ENCODE measurements at regions not wholly inside any gene's neighbourhood (a gene's known extent, or its start where the extent isn't known, plus 50 kb on each side); places are given as distances from the start of the nearest gene placed in this dataset.
A peak's percentile ranks its signal among the peaks of the same experiment; 100 is the strongest.

- Histone ChIP-seq H3K36me3 (ENCODE audit: control insufficient read depth in 1 of 2, insufficient read depth in 2 of 2, low read depth in 1 of 2, low read length in 2 of 2) (no peaks in the 10 kb centered on the region), H3K9me3 (ENCODE audit: control insufficient read depth, low read length) (no peaks in the 10 kb centered on the region), H3K4me3 (ENCODE audit: insufficient read depth in 1 of 2, low read depth in 1 of 2, low read length in 2 of 2) (no peak overlapping the region), H3K79me1 (replicated peaks; ENCODE audit: low read length, poor library complexity, severe bottlenecking) (no peaks in the 10 kb centered on the region), H3K14ac (ENCODE audit: low read length in 2 of 2) (no peak overlapping the region), H3K27ac (ENCODE audit: low read length, poor library complexity, severe bottlenecking) (no peak overlapping the region), H3K18ac (ENCODE audit: low read depth in 1 of 2, low read length in 2 of 2) (no peak overlapping the region), H3K23ac (ENCODE audit: low read length in 2 of 2) (no peak overlapping the region), H2BK15ac (ENCODE audit: low read depth, poor library complexity, severe bottlenecking) (no peak overlapping the region), H3K4me1 (ENCODE audit: control insufficient read depth, insufficient read depth, low read depth, low read length) (no peaks in the 10 kb centered on the region), H3K4me2 (ENCODE audit: low read length, poor library complexity, severe bottlenecking) (no peak overlapping the region), H3K9ac (ENCODE audit: low read length) (no peak overlapping the region), H2AK5ac (ENCODE audit: low read length, severe bottlenecking) (no peak overlapping the region), H2BK12ac (ENCODE audit: low read length in 2 of 2) (no peak overlapping the region), H4K91ac (ENCODE audit: low read length) (no peak overlapping the region), H2AFZ (ENCODE audit: low read depth, low read length) (no peak overlapping the region), H2BK120ac (ENCODE audit: low read depth, low read length) (no peak overlapping the region), H4K8ac (ENCODE audit: low read length) (no peak overlapping the region), H3K27me3 (ENCODE audit: control insufficient read depth in 1 of 2, insufficient read depth in 1 of 2, low read length in 2 of 2) (no peaks in the 10 kb centered on the region), H3K4ac (ENCODE audit: low read depth in 1 of 2, low read length in 2 of 2) (no peak overlapping the region), H2BK5ac (ENCODE audit: low read depth, low read length, poor library complexity, severe bottlenecking) (no peak overlapping the region)
- DNase-seq = no peak
These were observed 736.5 kb downstream of the IGSF11 start for GRCh38 chr3:118298133-118298532.

- no peaks in the 10 kb centered on the region for H3K79me1 ChIP-seq (replicated peaks; ENCODE audit: low read length, poor library complexity, severe bottlenecking)
- H4K8ac ChIP-seq (ENCODE audit: low read length) = no peak overlapping the region
- H3K4me2 ChIP-seq (ENCODE audit: low read length, poor library complexity, severe bottlenecking) = no peak overlapping the region
- no peak for DNase-seq
- no peak overlapping the region for H3K23ac ChIP-seq (ENCODE audit: low read length in 2 of 2)
- no peak overlapping the region for H2BK12ac ChIP-seq (ENCODE audit: low read length in 2 of 2)
- peak overlapping the region; percentile 58 for H3K27ac ChIP-seq (ENCODE audit: low read length, poor library complexity, severe bottlenecking)
- no peaks in the 10 kb centered on the region for H3K36me3 ChIP-seq (ENCODE audit: control insufficient read depth in 1 of 2, insufficient read depth in 2 of 2, low read depth in 1 of 2, low read length in 2 of 2)
- WGBS = 88% methylated on average over 1 of the region's 1 CpG
- peaks cover 7% of the 10 kb centered on the region for H3K9me3 ChIP-seq (ENCODE audit: control insufficient read depth, low read length)
- H3K4me3 ChIP-seq (ENCODE audit: insufficient read depth in 1 of 2, low read depth in 1 of 2, low read length in 2 of 2) = no peak overlapping the region
- no peak overlapping the region for H3K14ac ChIP-seq (ENCODE audit: low read length in 2 of 2)
- H2BK5ac ChIP-seq (ENCODE audit: low read depth, low read length, poor library complexity, severe bottlenecking) = peak overlapping the region; percentile 9
- no peak overlapping the region for H2BK120ac ChIP-seq (ENCODE audit: low read depth, low read length)
- no peak overlapping the region for H3K4ac ChIP-seq (ENCODE audit: low read depth in 1 of 2, low read length in 2 of 2)
- H2AK5ac ChIP-seq (ENCODE audit: low read length, severe bottlenecking) = no peak overlapping the region
- H3K27me3 ChIP-seq (ENCODE audit: control insufficient read depth in 1 of 2, insufficient read depth in 1 of 2, low read length in 2 of 2) = no peaks in the 10 kb centered on the region
- no peak overlapping the region for H2BK15ac ChIP-seq (ENCODE audit: low read depth, poor library complexity, severe bottlenecking)
- no peak overlapping the region for H2AFZ ChIP-seq (ENCODE audit: low read depth, low read length)
- H3K4me1 ChIP-seq (ENCODE audit: control insufficient read depth, insufficient read depth, low read depth, low read length) = no peaks in the 10 kb centered on the region
- no peak overlapping the region for H3K18ac ChIP-seq (ENCODE audit: low read depth in 1 of 2, low read length in 2 of 2)
- H4K91ac ChIP-seq (ENCODE audit: low read length) = no peak overlapping the region
- H3K9ac ChIP-seq (ENCODE audit: low read length) = no peak overlapping the region
These were observed 730.1 kb downstream of the IGSF11 start for GRCh38 chr3:118304557-118304956.

GRCh38 chr3:118332699-118333098, 701.9 kb downstream of the IGSF11 start:
- no peak overlapping the region for H3K4ac ChIP-seq (ENCODE audit: low read depth in 1 of 2, low read length in 2 of 2)
- DNase-seq = no peak
- no peaks in the 10 kb centered on the region for H3K79me1 ChIP-seq (replicated peaks; ENCODE audit: low read length, poor library complexity, severe bottlenecking)
- H2AFZ ChIP-seq (ENCODE audit: low read depth, low read length) = no peak overlapping the region
- H4K91ac ChIP-seq (ENCODE audit: low read length) = no peak overlapping the region
- no peaks in the 10 kb centered on the region for H3K36me3 ChIP-seq (ENCODE audit: control insufficient read depth in 1 of 2, insufficient read depth in 2 of 2, low read depth in 1 of 2, low read length in 2 of 2)
- no peak overlapping the region for H2AK5ac ChIP-seq (ENCODE audit: low read length, severe bottlenecking)
- no peak overlapping the region for H3K9ac ChIP-seq (ENCODE audit: low read length)
- H2BK12ac ChIP-seq (ENCODE audit: low read length in 2 of 2) = no peak overlapping the region
- no peaks in the 10 kb centered on the region for H3K27me3 ChIP-seq (ENCODE audit: control insufficient read depth in 1 of 2, insufficient read depth in 1 of 2, low read length in 2 of 2)
- H2BK120ac ChIP-seq (ENCODE audit: low read depth, low read length) = no peak overlapping the region
- no peak overlapping the region for H2BK5ac ChIP-seq (ENCODE audit: low read depth, low read length, poor library complexity, severe bottlenecking)
- H3K4me2 ChIP-seq (ENCODE audit: low read length, poor library complexity, severe bottlenecking) = no peak overlapping the region
- H3K23ac ChIP-seq (ENCODE audit: low read length in 2 of 2) = no peak overlapping the region
- no peak overlapping the region for H2BK15ac ChIP-seq (ENCODE audit: low read depth, poor library complexity, severe bottlenecking)
- H3K4me1 ChIP-seq (ENCODE audit: control insufficient read depth, insufficient read depth, low read depth, low read length) = no peaks in the 10 kb centered on the region
- WGBS = 88% methylated on average over 2 of the region's 2 CpGs
- no peak overlapping the region for H3K18ac ChIP-seq (ENCODE audit: low read depth in 1 of 2, low read length in 2 of 2)
- H4K8ac ChIP-seq (ENCODE audit: low read length) = no peak overlapping the region
- H3K9me3 ChIP-seq (ENCODE audit: control insufficient read depth, low read length) = peaks cover 14% of the 10 kb centered on the region
- no peak overlapping the region for H3K27ac ChIP-seq (ENCODE audit: low read length, poor library complexity, severe bottlenecking)
- H3K14ac ChIP-seq (ENCODE audit: low read length in 2 of 2) = no peak overlapping the region
- H3K4me3 ChIP-seq (ENCODE audit: insufficient read depth in 1 of 2, low read depth in 1 of 2, low read length in 2 of 2) = no peak overlapping the region

- Histone ChIP-seq H2AFZ (ENCODE audit: low read depth, low read length) (no peak overlapping the region), H3K23ac (ENCODE audit: low read length in 2 of 2) (no peak overlapping the region), H4K8ac (ENCODE audit: low read length) (no peak overlapping the region), H3K27me3 (ENCODE audit: control insufficient read depth in 1 of 2, insufficient read depth in 1 of 2, low read length in 2 of 2) (no peaks in the 10 kb centered on the region), H3K18ac (ENCODE audit: low read depth in 1 of 2, low read length in 2 of 2) (no peak overlapping the region), H3K27ac (ENCODE audit: low read length, poor library complexity, severe bottlenecking) (no peak overlapping the region), H2BK15ac (ENCODE audit: low read depth, poor library complexity, severe bottlenecking) (no peak overlapping the region), H3K9ac (ENCODE audit: low read length) (no peak overlapping the region), H2AK5ac (ENCODE audit: low read length, severe bottlenecking) (no peak overlapping the region), H2BK12ac (ENCODE audit: low read length in 2 of 2) (no peak overlapping the region), H4K91ac (ENCODE audit: low read length) (no peak overlapping the region), H3K4me3 (ENCODE audit: insufficient read depth in 1 of 2, low read depth in 1 of 2, low read length in 2 of 2) (no peak overlapping the region), H3K4me2 (ENCODE audit: low read length, poor library complexity, severe bottlenecking) (no peak overlapping the region), H3K36me3 (ENCODE audit: control insufficient read depth in 1 of 2, insufficient read depth in 2 of 2, low read depth in 1 of 2, low read length in 2 of 2) (no peaks in the 10 kb centered on the region), H3K9me3 (ENCODE audit: control insufficient read depth, low read length) (peaks cover 5% of the 10 kb centered on the region), H2BK120ac (ENCODE audit: low read depth, low read length) (no peak overlapping the region), H3K4ac (ENCODE audit: low read depth in 1 of 2, low read length in 2 of 2) (no peak overlapping the region), H3K79me1 (replicated peaks; ENCODE audit: low read length, poor library complexity, severe bottlenecking) (no peaks in the 10 kb centered on the region), H3K4me1 (ENCODE audit: control insufficient read depth, insufficient read depth, low read depth, low read length) (no peaks in the 10 kb centered on the region), H2BK5ac (ENCODE audit: low read depth, low read length, poor library complexity, severe bottlenecking) (no peak overlapping the region), H3K14ac (ENCODE audit: low read length in 2 of 2) (no peak overlapping the region)
- no peak for DNase-seq
These were observed 697.0 kb downstream of the IGSF11 start for GRCh38 chr3:118337649-118338048.

Data from mesenchymal stem cell (in vitro differentiated cells and primary cell).